ENCODE measurements at regions not wholly inside any gene's neighbourhood (a gene's known extent, or its start where the extent isn't known, plus 50 kb on each side); places are given as distances from the start of the nearest gene placed in this dataset.

- TF ChIP-seq GATA2 (IDR thresholded peaks at IDR 0.05; ENCODE audit: insufficient read depth, insufficient read length, low read depth, low read length) (no peak), JUN (IDR thresholded peaks at IDR 0.05; ENCODE audit: borderline replicate concordance, insufficient read depth, insufficient read length, low read depth) (no peak), EZH2 (IDR thresholded peaks at IDR 0.05; ENCODE audit: borderline replicate concordance, low read depth, low read length, severe bottlenecking) (no peak), CTCF (IDR thresholded peaks at IDR 0.05; ENCODE audit: extremely low read depth in 1 of 2, insufficient read depth in 1 of 2, low read depth in 1 of 2, low read length in 2 of 2) (no peak), MYC (IDR thresholded peaks at IDR 0.05; ENCODE audit: low read depth, low read length) (no peak), POLR2AphosphoS5 (IDR thresholded peaks at IDR 0.05; ENCODE audit: insufficient read depth, low read depth, low read length) (no peak), POLR2A (IDR thresholded peaks at IDR 0.05; ENCODE audit: low read depth, low read length) (no peak), MAX (IDR thresholded peaks at IDR 0.05; ENCODE audit: insufficient read depth, insufficient read length) (no peak), FOS (IDR thresholded peaks at IDR 0.05; ENCODE audit: borderline replicate concordance, insufficient read depth, low read length) (no peak)
- Histone ChIP-seq H3K36me3 (ENCODE audit: control insufficient read depth in 2 of 2, extremely low read depth in 1 of 2, insufficient read depth in 2 of 2, low read length in 2 of 2) (no peaks in the 10 kb centered on the region), H3K9ac (replicated peaks; ENCODE audit: extremely low read depth, insufficient read depth, low read length) (no peak overlapping the region), H3K4me2 (ENCODE audit: insufficient read depth, low read length) (no peak overlapping the region), H3K27me3 (ENCODE audit: control insufficient read depth in 2 of 2, insufficient read depth in 2 of 2, low read length in 2 of 2) (no peaks in the 10 kb centered on the region), H3K4me1 (ENCODE audit: control insufficient read depth, extremely low read depth, insufficient read depth, low read length) (no peaks in the 10 kb centered on the region), H3K27ac (ENCODE audit: insufficient read depth, low read depth, low read length) (no peak overlapping the region), H3K9me1 (replicated peaks; ENCODE audit: control insufficient read depth, extremely low read depth, insufficient read depth, low read length) (no peaks in the 10 kb centered on the region), H4K20me1 (replicated peaks; ENCODE audit: control insufficient read depth, extremely low read depth, insufficient read depth, low read length) (no peaks in the 10 kb centered on the region), H3K79me2 (ENCODE audit: control insufficient read depth, insufficient read depth, low read length) (no peaks in the 10 kb centered on the region), H3K4me3 (replicated peaks in 1 of 3; ENCODE audit: insufficient read depth in 1 of 3, low read depth in 1 of 3, low read length in 3 of 3) (no peak overlapping the region), H2AFZ (ENCODE audit: low read depth, low read length) (no peak overlapping the region), H3K9me3 (replicated peaks; ENCODE audit: control insufficient read depth, insufficient read depth, low read length) (peaks cover 6% of the 10 kb centered on the region)
- dilution Hi-C loops (cut with MboI; ENCODE audit: extremely low pct_ligation_motif_present, low sequenced_read_pairs): no loop called here
- ChIA-PET POLR2A (no interaction called here), CTCF (no interaction called here)
- intact Hi-C loops (cut with micrococcal nuclease): no loop called here
- no peak for DNase-seq (ENCODE audit: low read depth, low spot score)
- no TSS peak for BruUV-seq (replicated peaks)
- FAIRE-seq: no peak
Measured at GRCh38 chr19:28196101-28196500, 1016.9 kb downstream of the UQCRFS1 start.

Measured in endothelial cell of umbilical vein (primary cell).